Skin of body (tissue), 2 donors: ENCODE measurements at regions not wholly inside any gene's neighbourhood (a gene's known extent, or its start where the extent isn't known, plus 50 kb on each side); places are given as distances from the start of the nearest gene placed in this dataset. TPM values are rescaled to one million over a fixed set of nuclear protein-coding genes. Genes with fewer than 3 reads are reported as not detected.
"Not testable (repeated sequence)": the region's sequence is repeated elsewhere in the genome, so short reads cannot be mapped to it uniquely, and the experiment has no call there.

Experiments used
- DNase-seq: peaks from one replicate; lab custom pipeline; 2025; lab: John Stamatoyannopoulos, UW
- small RNA-seq: library from RNA; depleted of rRNA; stranded (forward); fragments of <200 nt; gene quantifications from one replicate; pipeline ENCODE3, GENCODE V24; 2014; ENCODE audit warnings: low replicate concordance

DNA sequence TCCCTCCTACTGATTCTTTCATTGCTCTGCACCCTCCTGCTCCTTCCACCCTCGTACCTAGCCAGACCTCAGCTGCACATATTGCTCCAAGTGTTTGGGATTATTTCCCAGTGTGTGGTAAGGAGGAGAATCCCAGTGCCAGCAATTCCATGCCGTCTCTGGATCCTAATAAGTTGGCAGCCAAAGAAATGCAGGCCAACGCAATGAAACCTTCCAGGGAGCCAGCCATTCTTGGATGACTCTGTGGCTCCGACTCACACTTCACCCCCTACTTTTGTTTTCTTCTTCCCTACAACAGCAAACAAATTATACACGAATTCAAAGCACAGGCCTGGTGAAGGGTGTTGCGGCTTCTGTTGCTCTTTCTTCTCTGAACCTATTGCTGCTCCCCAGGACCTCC is 82.5 kb upstream of the SLC1A3 start:
- no peak for DNase-seq

- no peak for DNase-seq
These were observed 79.9 kb upstream of the SLC1A3 start for GRCh38 chr5:36526537-36526936.

- DNase-seq = no peak
These were observed 77.8 kb upstream of the SLC1A3 start for GRCh38 chr5:36528588-36528987.

DNA sequence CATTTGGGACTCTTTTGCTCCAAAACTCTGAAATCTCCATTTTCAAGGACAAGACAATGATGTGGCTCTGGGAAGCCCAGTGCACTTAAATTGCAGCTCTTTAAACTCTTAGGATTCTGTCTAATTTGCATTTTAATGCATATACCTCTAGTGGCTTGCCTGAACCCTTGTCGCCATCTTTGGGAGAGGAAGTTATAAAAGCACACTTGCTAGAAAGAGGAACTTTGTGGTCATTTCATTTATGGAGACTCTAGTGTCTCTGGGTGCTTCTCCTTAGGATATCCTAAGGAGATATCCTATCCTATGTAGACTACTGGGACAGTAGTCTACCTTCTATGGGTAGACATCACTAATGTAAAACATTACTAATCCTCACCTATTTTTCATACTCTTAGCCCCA is 77.3 kb upstream of the SLC1A3 start:
- DNase-seq = no peak

GRCh38 chr5:36530215-36530614 is 76.2 kb upstream of the SLC1A3 start:
- DNase-seq = no peak

GRCh38 chr5:36531401-36531800 is 75.0 kb upstream of the SLC1A3 start:
- DNase-seq = no peak

GRCh38 chr5:36535378-36535777 is 71.0 kb upstream of the SLC1A3 start:
- no peak for DNase-seq

GRCh38 chr5:36535859-36536615 is 70.4 kb upstream of the SLC1A3 start:
- DNase-seq = peak; percentile 68

- peak; percentile 68 for DNase-seq
These were observed 69.8 kb upstream of the SLC1A3 start for GRCh38 chr5:36536616-36537005.

- no peak for DNase-seq
These were observed 68.7 kb upstream of the SLC1A3 start for GRCh38 chr5:36537724-36538123.

DNA sequence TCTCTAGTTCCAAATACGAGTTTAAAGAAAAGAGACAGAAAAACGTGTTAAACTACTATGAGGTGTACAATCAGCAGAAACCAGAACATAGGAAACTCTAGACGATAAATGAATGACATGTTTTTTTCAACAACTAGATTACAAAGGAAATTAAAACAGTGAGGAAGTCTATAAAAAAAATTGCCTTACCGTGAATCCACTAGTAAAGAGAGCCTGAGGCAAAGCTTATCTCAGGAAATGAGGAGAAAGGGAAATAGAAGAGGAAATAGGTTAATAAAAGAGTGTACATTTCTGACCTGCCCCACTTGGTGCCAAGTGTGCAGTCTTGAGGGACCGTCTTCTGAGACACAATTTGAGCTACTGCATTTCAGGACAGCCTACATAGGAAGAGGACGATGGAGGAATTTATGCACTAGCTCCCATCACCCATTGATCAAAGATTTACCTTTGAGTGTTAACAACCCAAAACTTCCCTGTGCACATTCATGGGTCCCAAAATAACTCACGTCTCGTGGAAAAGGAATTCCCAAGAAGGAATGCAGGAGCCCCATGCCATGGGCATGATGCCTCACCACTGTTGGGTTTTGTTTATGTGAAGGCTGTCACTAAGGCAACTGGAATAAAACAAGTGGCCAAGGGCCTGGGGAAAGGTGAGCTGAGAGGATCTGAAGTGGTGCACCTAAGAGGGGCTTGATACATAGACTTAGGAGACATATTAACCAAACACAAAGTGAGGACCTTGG is 53.6 kb upstream of the SLC1A3 start:
- no peak for DNase-seq

GRCh38 chr5:36555035-36555434 is 51.4 kb upstream of the SLC1A3 start:
- DNase-seq = not testable (repeated sequence)

Small RNA genes lying in the stretch of these regions (small RNA-seq; reads per million reads assigned to genes)
- not detected for gene RNA5SP181
